ENCODE measurements at regions not wholly inside any gene's neighbourhood (a gene's known extent, or its start where the extent isn't known, plus 50 kb on each side); places are given as distances from the start of the nearest gene placed in this dataset.

- TF ChIP-seq CTCF (IDR thresholded peaks at IDR 0.05), result no peak
- no peak for TF ChIP-seq POLR2A (IDR thresholded peaks at IDR 0.05)
Observed at GRCh38 chrX:128460835-128461234, 408.6 kb upstream of the ACTRT1 start.

All from heart left ventricle (tissue), 13 donors.